Stimulated activated CD4-positive, alpha-beta T cell treated with anti-CD3 and anti-CD28 coated beads, TNF-alpha, amount 100 ng/mL, for 24 hours (primary cell): ENCODE measurements at regions not wholly inside any gene's neighbourhood (a gene's known extent, or its start where the extent isn't known, plus 50 kb on each side); places are given as distances from the start of the nearest gene placed in this dataset.

Experiments
- DNase-seq, 3 experiments: peaks; one replicate each; pipeline ENCODE4 v3.0.0-alpha.2; 2020; ENCODE audit warnings: low read depth in 3 of 3

GRCh38 chr10:70966646-70967553 lies 78.5 kb upstream of the PCBD1 start:
- DNase-seq, result no peak

GRCh38 chr10:70967591-70968587 lies 79.5 kb upstream of the PCBD1 start:
- no peak for DNase-seq

GRCh38 chr10:70969188-70969587 lies 80.8 kb upstream of the PCBD1 start:
- DNase-seq, result no peak

DNA sequence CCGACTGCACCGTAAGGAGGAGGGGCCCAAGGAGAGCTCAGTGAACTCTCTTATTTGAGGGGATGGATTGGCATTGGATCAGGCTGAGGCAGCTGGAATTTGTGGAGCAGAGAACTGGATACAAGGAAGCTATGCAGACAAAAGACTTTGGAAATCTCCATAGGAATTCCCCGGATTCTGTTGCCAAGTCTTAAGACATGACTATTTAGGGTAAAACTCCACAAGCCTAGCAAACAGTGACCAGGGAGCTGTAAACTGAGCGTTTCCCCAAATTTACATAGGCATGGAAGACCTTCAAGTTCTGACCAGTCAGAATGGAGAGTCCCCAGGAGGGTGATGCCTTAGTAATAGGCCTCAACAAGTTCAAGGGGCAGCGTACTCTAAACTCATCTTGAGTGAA lies 82.5 kb upstream of the PCBD1 start:
- DNase-seq, result no peak

DNA sequence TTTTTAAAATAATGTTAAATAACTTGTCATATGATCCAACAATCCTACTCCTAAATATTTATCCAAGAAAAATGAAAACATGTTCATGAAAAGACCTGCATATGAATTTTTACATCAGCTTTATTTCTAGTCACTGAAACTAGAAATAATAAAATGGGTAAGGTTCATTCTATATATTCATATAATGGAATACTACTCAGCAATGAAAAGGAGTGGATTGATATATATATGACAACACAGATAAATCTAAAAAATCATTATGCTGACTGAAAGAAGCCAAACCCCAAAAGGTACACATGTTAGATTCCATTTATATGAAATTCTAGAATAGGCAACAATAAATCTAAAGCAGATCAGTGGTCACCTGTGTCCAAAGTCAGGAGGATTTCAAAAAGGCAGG lies 84.9 kb upstream of the PCBD1 start:
- DNase-seq, result no peak

GRCh38 chr10:70974351-70974901 lies 86.1 kb upstream of the PCBD1 start:
- DNase-seq, result no peak

DNA sequence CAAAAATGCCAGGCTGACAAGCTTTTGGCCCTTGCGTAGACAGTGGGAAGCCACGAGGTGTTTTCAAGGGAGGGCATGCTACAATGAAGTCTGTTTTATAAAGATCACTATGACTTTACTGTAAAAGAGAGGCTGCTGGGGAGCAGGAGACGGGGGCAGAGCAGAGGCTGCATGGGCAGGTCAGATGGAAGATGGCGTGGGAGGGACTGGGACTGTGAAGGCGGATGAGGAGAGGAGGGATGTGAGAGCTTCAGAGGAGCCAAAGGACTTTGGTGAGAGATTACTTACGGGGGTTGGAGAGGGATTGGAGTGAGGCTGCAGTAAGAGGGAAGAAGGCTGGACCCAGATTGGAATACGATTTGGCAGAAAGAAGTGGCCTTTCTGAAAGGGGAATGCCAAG lies 86.6 kb upstream of the PCBD1 start:
- DNase-seq, result no peak

DNA sequence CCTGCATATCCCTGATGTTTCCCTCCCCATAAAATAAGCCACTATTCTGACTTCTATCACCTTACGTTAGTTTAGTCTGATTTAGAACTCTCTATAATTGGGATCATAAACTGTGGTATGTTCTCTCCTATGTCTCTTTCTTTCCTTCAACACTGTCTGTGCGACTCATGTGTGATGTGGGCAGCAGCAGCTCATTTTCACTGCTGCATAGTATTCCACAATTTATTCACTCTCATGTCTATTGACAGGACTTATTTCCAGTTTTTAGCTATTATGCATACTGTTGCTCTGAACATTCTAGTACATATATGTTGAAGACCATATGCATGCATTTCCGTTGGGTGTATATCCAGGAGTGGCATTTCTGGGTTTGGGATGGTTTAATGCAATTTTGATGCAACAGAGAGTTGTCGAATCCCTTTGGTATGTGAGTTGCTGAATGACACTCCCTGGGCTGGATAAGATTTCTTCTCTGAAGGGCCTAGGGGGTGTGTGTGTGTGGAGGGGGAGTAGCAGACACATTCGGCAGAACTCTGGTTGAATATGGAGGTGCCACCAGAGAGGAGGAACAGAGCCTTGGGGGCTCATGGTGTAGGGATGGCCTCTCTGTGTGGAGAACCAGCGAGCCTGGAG lies 87.8 kb upstream of the PCBD1 start:
- DNase-seq, result no peak

GRCh38 chr10:70977625-70978024 lies 89.3 kb upstream of the PCBD1 start:
- DNase-seq, result no peak

- DNase-seq, result no peak
These were observed 89.8 kb upstream of the PCBD1 start for GRCh38 chr10:70978181-70978580.

DNA sequence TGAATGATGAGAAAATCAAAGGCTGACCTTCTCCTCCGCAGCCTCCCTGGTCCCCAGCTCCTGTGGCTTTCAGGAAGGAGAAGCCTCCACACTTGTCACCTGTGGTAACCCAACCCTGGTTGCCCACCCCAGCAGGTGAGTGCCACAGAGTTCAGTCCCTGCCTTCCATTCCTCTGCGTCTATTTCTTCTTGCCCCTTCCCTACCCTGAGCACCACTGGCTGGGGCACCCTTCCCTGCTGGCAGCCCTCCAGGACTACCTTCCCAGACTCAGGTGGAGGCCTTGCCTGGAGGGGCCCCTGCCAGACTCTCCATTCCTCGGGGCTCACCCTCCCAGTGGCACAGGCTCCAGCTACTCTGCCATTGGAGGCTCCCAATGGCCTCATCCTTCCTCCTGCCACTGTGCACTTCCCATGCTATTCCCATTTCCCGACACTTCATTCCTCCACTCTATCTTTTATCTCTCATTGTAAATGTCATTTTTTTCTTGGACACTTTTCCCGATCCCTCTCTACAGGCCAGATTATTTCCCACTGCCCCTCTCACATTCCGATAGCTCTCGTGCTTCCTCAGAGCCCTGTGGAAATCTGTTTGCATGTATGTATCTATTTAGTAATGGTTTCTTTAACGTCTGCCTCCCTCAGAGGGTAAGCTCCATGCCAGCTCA lies 90.6 kb upstream of the PCBD1 start:
- DNase-seq, result no peak

- DNase-seq, result no peak
These were observed 92.3 kb upstream of the PCBD1 start for GRCh38 chr10:70980687-70981086.

DNA sequence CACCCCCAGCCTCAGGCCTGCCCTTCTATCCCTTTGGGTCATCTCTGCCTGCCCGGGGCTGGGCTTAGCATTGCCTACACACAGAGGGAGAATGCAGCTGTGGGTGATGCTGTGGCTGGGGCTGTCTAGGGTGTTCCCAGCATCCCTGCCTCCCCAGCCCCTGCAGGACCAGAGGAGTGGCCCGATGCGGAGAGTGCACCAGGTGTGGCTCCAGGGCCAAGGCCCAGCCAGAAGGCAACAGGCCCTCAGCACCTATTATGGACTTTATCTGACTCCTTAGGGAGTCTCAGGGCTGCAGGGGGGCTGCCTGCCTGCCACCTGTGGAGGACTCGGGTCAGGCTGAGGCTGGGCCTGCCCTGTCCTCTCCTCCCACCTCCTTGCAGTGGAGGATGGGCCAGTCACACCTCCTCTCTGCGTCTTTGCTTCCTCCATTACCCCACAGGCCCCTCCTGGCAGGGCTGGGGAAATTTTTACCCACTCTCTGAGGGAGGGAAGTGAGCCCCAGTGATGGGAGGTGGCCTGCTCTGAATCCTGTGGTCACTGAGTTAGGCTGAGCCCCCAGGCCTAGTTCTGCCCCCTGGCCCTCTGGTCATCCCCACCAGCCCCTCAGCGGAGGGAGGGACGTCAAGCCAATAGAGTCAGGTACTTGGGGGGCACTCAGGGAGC lies 92.9 kb upstream of the PCBD1 start:
- DNase-seq, result no peak

DNA sequence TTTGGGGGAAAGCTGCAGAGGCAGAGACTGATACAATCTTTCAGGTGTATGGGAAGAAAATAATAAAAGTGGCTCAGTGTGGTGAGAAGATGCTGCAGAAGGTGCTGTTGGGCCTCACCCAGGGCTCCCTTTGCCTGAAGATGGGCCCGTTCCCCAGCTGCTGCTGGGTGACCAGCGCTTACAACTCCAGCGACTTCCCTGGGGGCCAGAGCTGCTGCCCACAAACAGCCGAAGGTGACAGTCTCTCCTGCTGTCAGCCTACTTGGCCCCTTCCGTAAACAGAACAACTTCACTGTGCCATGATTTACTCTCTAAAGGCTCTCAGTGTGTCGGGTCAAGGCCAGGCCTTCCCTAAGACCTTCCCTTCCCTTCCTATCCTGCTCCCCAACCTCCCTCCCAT lies 93.6 kb upstream of the PCBD1 start:
- DNase-seq, result no peak

DNA sequence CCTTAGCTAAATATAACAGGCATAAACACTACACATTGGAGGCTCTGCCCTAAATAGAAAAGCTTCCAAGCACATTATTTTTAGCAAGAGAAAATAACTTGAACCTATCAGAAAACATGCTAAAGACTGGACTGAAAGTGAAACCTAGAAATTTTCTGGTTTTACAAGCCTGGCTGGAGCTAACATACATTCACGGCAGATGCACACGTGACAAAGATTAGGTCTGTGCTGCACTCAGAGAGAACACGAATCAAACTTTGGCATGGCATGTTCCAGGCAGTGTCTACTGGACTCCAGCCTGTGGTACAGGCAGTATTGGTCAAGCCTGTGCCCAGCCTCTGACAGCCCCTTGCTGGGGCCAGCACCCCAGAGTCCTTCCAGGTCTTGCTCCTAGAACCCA lies 94.1 kb upstream of the PCBD1 start:
- DNase-seq, result no peak

GRCh38 chr10:70984986-70985722 lies 96.8 kb upstream of the PCBD1 start:
- DNase-seq, result no peak

DNA sequence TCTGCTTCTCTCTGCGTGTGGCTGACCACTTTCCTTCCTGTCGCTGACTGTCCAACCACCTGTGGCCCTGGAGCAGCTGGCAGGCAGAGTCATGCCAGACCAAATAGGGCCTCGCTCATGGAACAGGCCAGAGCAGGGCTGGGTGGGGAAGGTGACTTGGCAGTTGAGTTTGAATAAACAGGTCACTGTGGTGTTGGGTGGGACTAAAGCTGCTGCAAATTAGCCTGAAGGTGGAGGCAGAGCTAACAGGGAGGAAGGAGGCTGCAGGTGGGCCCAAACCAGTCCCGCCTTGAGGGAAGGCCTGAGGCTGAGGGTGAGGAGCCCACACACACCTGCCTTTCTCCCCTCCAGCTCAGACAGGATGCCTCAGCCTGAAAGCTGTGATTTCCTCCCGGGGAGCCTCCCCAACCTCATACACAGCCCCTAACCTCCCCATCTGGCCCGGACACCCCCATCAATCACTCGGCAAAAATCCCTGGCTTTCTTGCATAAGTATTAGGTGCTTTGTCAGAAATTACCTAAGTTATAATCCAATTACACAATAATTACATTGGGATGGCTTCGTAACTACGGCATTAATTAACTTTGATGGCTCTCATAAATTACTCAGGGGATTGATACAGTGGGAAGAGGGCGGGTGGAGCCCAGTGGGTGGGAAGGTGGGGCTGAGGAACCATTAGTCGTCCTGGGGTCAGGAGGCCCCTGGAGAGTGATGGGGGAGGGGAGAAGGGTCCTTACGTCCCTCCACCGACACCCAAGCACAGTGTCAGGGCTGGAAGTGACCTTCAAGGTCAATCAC lies 97.7 kb upstream of the PCBD1 start:
- DNase-seq, result no peak

GRCh38 chr10:70986623-70986950 lies 98.2 kb upstream of the PCBD1 start:
- no peak for DNase-seq

DNA sequence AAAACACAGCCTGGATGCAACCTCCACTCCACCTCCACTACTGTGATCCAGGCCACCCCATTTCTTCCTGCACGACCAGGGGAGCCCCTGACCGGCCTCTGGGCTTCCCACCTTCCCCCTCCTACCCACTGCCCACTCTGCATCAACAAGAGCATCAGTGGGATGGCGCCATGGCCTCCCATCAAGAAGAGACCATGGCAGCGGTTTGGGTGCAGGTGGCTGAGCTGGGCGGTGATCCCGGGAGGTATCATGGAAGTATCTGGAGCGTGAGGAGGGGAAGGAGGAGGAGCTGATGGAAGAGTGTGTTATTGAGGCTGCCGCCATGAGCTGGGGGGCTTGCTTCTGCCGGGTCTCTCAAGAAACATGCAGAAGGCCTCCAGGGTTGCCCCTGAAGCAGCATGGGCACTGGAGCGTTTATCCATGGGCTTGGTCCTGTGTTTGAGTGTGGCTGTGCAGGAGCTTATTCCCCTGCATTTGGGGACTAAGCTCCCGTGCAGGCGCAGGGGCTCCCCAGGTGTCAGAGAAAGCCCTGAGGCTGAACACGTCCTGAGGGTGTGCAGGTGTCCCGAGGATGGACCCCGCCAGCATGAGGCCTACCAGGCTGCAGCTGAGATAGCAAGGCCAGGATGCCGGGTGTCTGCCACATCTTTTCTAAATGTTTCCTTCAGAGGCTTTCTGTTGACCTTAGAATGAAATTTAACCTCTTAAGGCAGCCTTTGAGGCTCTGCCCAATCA lies 99.2 kb upstream of the PCBD1 start:
- DNase-seq, result no peak
